ENCODE measurements at regions not wholly inside any gene's neighbourhood (a gene's known extent, or its start where the extent isn't known, plus 50 kb on each side); places are given as distances from the start of the nearest gene placed in this dataset.
A peak's percentile ranks its signal among the peaks of the same experiment; 100 is the strongest.
"Not testable (repeated sequence)": the region's sequence is repeated elsewhere in the genome, so short reads cannot be mapped to it uniquely, and the experiment has no call there.

- no peak overlapping the region for H3K27ac ChIP-seq
- TF ChIP-seq CTCF (conservative IDR thresholded peaks at IDR 0.05), result no peak
Observed at GRCh38 chr10:16030562-16030961, 170.3 kb upstream of the MINDY3 start.

- H3K27ac ChIP-seq, result no peak overlapping the region
- peak; percentile 48 for TF ChIP-seq CTCF (conservative IDR thresholded peaks at IDR 0.05)
Observed at GRCh38 chr10:16049050-16049449, 188.7 kb upstream of the MINDY3 start.

GRCh38 chr10:16049782-16050181 lies 189.5 kb upstream of the MINDY3 start:
- no peak for TF ChIP-seq CTCF (conservative IDR thresholded peaks at IDR 0.05)
- H3K27ac ChIP-seq, result no peak overlapping the region

- H3K27ac ChIP-seq, result no peak overlapping the region
- no peak for TF ChIP-seq CTCF (conservative IDR thresholded peaks at IDR 0.05)
Observed at GRCh38 chr10:16063350-16063749, 203.0 kb upstream of the MINDY3 start.

GRCh38 chr10:16083551-16083950 lies 223.2 kb upstream of the MINDY3 start:
- not testable (repeated sequence) for H3K27ac ChIP-seq

GRCh38 chr10:16105082-16105481 lies 244.8 kb upstream of the MINDY3 start:
- no peak for TF ChIP-seq CTCF (conservative IDR thresholded peaks at IDR 0.05)
- no peak overlapping the region; the same call in 1 of the 2 replicates for H3K27ac ChIP-seq

- H3K27ac ChIP-seq, result no peak overlapping the region
- TF ChIP-seq CTCF (conservative IDR thresholded peaks at IDR 0.05), result peak; percentile 83
Observed at GRCh38 chr10:16116404-16117304, 256.3 kb upstream of the MINDY3 start.

- no peak overlapping the region for H3K27ac ChIP-seq
- no peak for TF ChIP-seq CTCF (conservative IDR thresholded peaks at IDR 0.05)
Observed at GRCh38 chr10:16117305-16117695, 257.0 kb upstream of the MINDY3 start.
